ENCODE measurements at regions not wholly inside any gene's neighbourhood (a gene's known extent, or its start where the extent isn't known, plus 50 kb on each side); places are given as distances from the start of the nearest gene placed in this dataset.

- no peak for TF ChIP-seq CTCF (conservative IDR thresholded peaks at IDR 0.05; ENCODE audit: low read depth in 2 of 2)
- TF ChIP-seq EZH2 (IDR thresholded peaks at IDR 0.05; ENCODE audit: low read depth, unreplicated experiment) = no peak
- TF ChIP-seq POLR2AphosphoS5 (IDR thresholded peaks at IDR 0.05; ENCODE audit: low read depth) = no peak
- TF ChIP-seq REST (IDR thresholded peaks at IDR 0.05; ENCODE audit: unreplicated experiment) = no peak
- TF ChIP-seq EZH2phosphoT487 (IDR thresholded peaks at IDR 0.05; ENCODE audit: unreplicated experiment) = no peak
- no peak for TF ChIP-seq CREB1 (CRISPR knock-in tag; IDR thresholded peaks at IDR 0.05; ENCODE audit: low read depth)
These were observed 197.0 kb upstream of the CBLB start for GRCh38 chr3:106065831-106066230.

Measured in GM23338 (cell line).